GM12878 (cell line): ENCODE measurements at regions not wholly inside any gene's neighbourhood (a gene's known extent, or its start where the extent isn't known, plus 50 kb on each side); places are given as distances from the start of the nearest gene placed in this dataset.

ENCODE experiments used
- ATAC-seq: fragments of 200-7000 bp; cut with Tn5 transposase; 3 replicates; pipeline ENCODE4 v1.9.1; 2020; ENCODE audit warnings: mild to moderate bottlenecking, moderate library complexity
- BruUV-seq: library from RNA; stranded (reverse); fragments of 400-500 nt; replicated peaks from 2 replicates; lab custom pipeline; 2021; lab: Mats Ljungman, UMichigan
- CTCF ChIA-PET: fragments of 300-600 bp; sonication (Branson Sonifier 250); formaldehyde crosslinking; extraction: SDS; loops from one replicate; lab custom pipeline; 2021; ENCODE audit warnings: inconsistent platforms; lab: Yijun Ruan, JAX
- POLR2A ChIA-PET: fragments of 350-600 bp; formaldehyde crosslinking; extraction: SDS; loops from one replicate; lab custom pipeline; 2021; ENCODE audit warnings: inconsistent platforms; lab: Charles Lee
- RAD21 ChIA-PET: fragments of 300-600 bp; sonication (Branson Sonifier 250); formaldehyde crosslinking; loops from one replicate; lab custom pipeline; 2023; ENCODE audit warnings: antibody characterized with exemption; ENCODE audit not compliant: unreplicated experiment; lab: Charles Lee
- SMC1A ChIA-PET: fragments of 300-600 bp; sonication (Branson Sonifier 250); formaldehyde crosslinking; loops from one replicate; lab custom pipeline; 2023; ENCODE audit not compliant: unreplicated experiment, uncharacterized antibody; lab: Charles Lee
- DNase-seq: peaks from one replicate; pipeline ENCODE4 v3.0.0-alpha.2; 2011; ENCODE audit warnings: low read depth, low spot score
- FAIRE-seq: peaks from 3 replicates; lab custom pipeline; 2011; peaks lifted over from hg19 to GRCh38; lab: Jason Lieb, UNC
- H2AFZ ChIP-seq: 2 replicates; pipeline ENCODE4 v1.6.0; 2011; ENCODE audit warnings: low read depth, low read length, control low read depth; ENCODE audit not compliant: control insufficient read depth
- H3K27ac ChIP-seq: 2 replicates; pipeline ENCODE4 v1.5.1; 2011; ENCODE audit warnings: control low read depth; ENCODE audit not compliant: control insufficient read depth, insufficient read depth
- H3K27me3 ChIP-seq, 2 experiments: replicated peaks in 1 of 2; 2 replicates each; pipeline versions ENCODE4 v1.6.0 to v1.6.1; 2011; ENCODE audit warnings: low read length in 1 of 2; ENCODE audit not compliant: control insufficient read depth in 2 of 2, insufficient read depth in 2 of 2
- H3K36me3 ChIP-seq, 2 experiments: 2 replicates each; pipeline ENCODE4 v1.5.1; 2011; ENCODE audit warnings: low read length in 1 of 2; ENCODE audit not compliant: control insufficient read depth in 2 of 2, insufficient read depth in 2 of 2
- H3K4me1 ChIP-seq: 2 replicates; pipeline ENCODE4 v1.6.1; 2011; ENCODE audit warnings: mild to moderate bottlenecking, low read length, moderate library complexity, mixed read lengths; ENCODE audit not compliant: control insufficient read depth, insufficient read depth
- H3K4me2 ChIP-seq: 2 replicates; pipeline ENCODE4 v1.6.0; 2011; ENCODE audit warnings: control low read depth; ENCODE audit not compliant: control insufficient read depth, insufficient read depth
- H3K4me3 ChIP-seq: fragments of 200-600 bp; sonication (generic); 2 replicates; pipeline ENCODE4 v1.5.1; 2016
- H3K79me2 ChIP-seq: 2 replicates; pipeline ENCODE4 v1.6.0; 2011; ENCODE audit warnings: low read length; ENCODE audit not compliant: control insufficient read depth, insufficient read depth
- H3K9ac ChIP-seq: 2 replicates; pipeline ENCODE4 v1.8.0; 2011; ENCODE audit warnings: low read length, control low read depth, mixed read lengths; ENCODE audit not compliant: control insufficient read depth, insufficient read depth
- H3K9me3 ChIP-seq: replicated peaks from 3 replicates; pipeline ENCODE4 v1.5.1; 2011; ENCODE audit warnings: mild to moderate bottlenecking, low read length; ENCODE audit not compliant: control insufficient read depth, insufficient read depth
- H4K20me1 ChIP-seq: 2 replicates; pipeline ENCODE4 v1.6.0; 2011; ENCODE audit not compliant: control insufficient read depth, insufficient read depth
- CEBPZ ChIP-seq: fragments of 150-350 bp; IDR thresholded peaks from 2 replicates; pipeline ENCODE4 v1.6.1; 2016; ENCODE audit warnings: low read depth, low read length
- HDAC6 ChIP-seq: fragments of 200-600 bp; sonication (generic); IDR thresholded peaks from one replicate; pipeline ENCODE4 v1.8.0; 2017; ENCODE audit warnings: antibody characterized with exemption; ENCODE audit not compliant: unreplicated experiment
- MLLT1 ChIP-seq: fragments of 450-650 bp; IDR thresholded peaks from 2 replicates; pipeline ENCODE4 v1.6.1; 2016; ENCODE audit warnings: mild to moderate bottlenecking
- NR2C1 ChIP-seq: fragments of 450-650 bp; IDR thresholded peaks from 2 replicates; pipeline ENCODE4 v1.6.1; 2017; ENCODE audit warnings: antibody characterized with exemption, mild to moderate bottlenecking, moderate library complexity
- USF1 ChIP-seq: IDR thresholded peaks from 2 replicates; pipeline ENCODE4 v1.6.1; 2011; ENCODE audit warnings: borderline replicate concordance, low read depth, mild to moderate bottlenecking, moderate library complexity, mixed read lengths, low read length; ENCODE audit not compliant: insufficient read depth; ENCODE audit errors: extremely low read length
- WGBS: methylation state at CpG from one replicate; pipeline ENCODE4 v1.1.6; 2016; ENCODE audit warnings: low lambda C conversion rate; ENCODE audit not compliant: insufficient replicate concordance, insufficient coverage; ENCODE audit errors: missing lambda C conversion rate; 5-methylcytosine and 5-hydroxymethylcytosine counted together
- in situ Hi-C: fragments of 300-500 bp; cut with MboI; formaldehyde crosslinking; loops from 9 replicates; pipeline ENCODE4 v1.14.3; 2018; ENCODE audit warnings: mixed read lengths
- intact Hi-C: fragments of 100-400 bp; cut with micrococcal nuclease; formaldehyde crosslinking; loops from one replicate; pipeline ENCODE4 v1.14.2; 2022; ENCODE audit not compliant: unreplicated experiment

GRCh38 chr13:111518161-111518792 lies 197.8 kb downstream of the TEX29 start (continued):
- no peak for TF ChIP-seq USF1
- no peak for TF ChIP-seq HDAC6
- no peak for TF ChIP-seq CEBPZ
- TF ChIP-seq, all 136 proteins: peak for 0

- Histone ChIP-seq H3K79me2 (no peaks in the 10 kb centered on the region), H3K36me3 (no peaks in the 10 kb centered on the region), H3K27me3 (no peaks in the 10 kb centered on the region), H3K4me1 (no peaks in the 10 kb centered on the region), H3K9ac (no peak overlapping the region), H3K9me3 (no peaks in the 10 kb centered on the region), H4K20me1 (no peaks in the 10 kb centered on the region), H2AFZ (no peak overlapping the region), H3K27ac (no peak overlapping the region), H3K4me3 (no peak overlapping the region), H3K4me2 (no peak overlapping the region)
- ChIA-PET SMC1A (no interaction called here), RAD21 (no interaction called here), POLR2A (no interaction called here), CTCF (no interaction called here)
- in situ Hi-C loops (no loop called here), intact Hi-C loops (no loop called here)
- FAIRE-seq (no peak), DNase-seq (no peak), ATAC-seq (no peak)
- no TSS peak for BruUV-seq
- TF ChIP-seq USF1 (no peak), MLLT1 (no peak), NR2C1 (no peak)
- WGBS: 23% methylated on average over 8 of the region's 8 CpGs
Observed at GRCh38 chr13:111519041-111519440, 198.6 kb downstream of the TEX29 start.
